SJSA1 (cell line): ENCODE measurements at regions not wholly inside any gene's neighbourhood (a gene's known extent, or its start where the extent isn't known, plus 50 kb on each side); places are given as distances from the start of the nearest gene placed in this dataset.

Experiments
- DNase-seq, 2 experiments: peaks; one replicate each; pipeline ENCODE4 v3.0.0-alpha.2; 2015 to 2020; ENCODE audit warnings: low spot score in 2 of 2, low read depth in 1 of 2
- H3K27ac ChIP-seq: fragments of 250-450 bp; sonication (Bioruptor Pico); 2 replicates; pipeline ENCODE4 v1.5.1; 2020; ENCODE audit warnings: mild to moderate bottlenecking, moderate library complexity
- H3K27me3 ChIP-seq: fragments of 250-450 bp; sonication (Bioruptor Pico); replicated peaks from 2 replicates; pipeline ENCODE4 v1.5.1; 2020; ENCODE audit warnings: mild to moderate bottlenecking, moderate library complexity
- H3K36me3 ChIP-seq: fragments of 250-450 bp; sonication (Bioruptor Pico); 2 replicates; pipeline ENCODE4 v1.5.1; 2020; ENCODE audit warnings: mild to moderate bottlenecking
- H3K4me1 ChIP-seq: fragments of 250-450 bp; sonication (Bioruptor Pico); replicated peaks from 2 replicates; pipeline ENCODE4 v1.6.1; 2021; ENCODE audit warnings: mild to moderate bottlenecking
- H3K4me3 ChIP-seq: fragments of 250-450 bp; sonication (Bioruptor Pico); 2 replicates; pipeline ENCODE4 v1.5.1; 2020; ENCODE audit warnings: mild to moderate bottlenecking
- H3K9me3 ChIP-seq: fragments of 250-450 bp; sonication (Bioruptor Pico); replicated peaks from 2 replicates; pipeline ENCODE4 v1.5.1; 2020; ENCODE audit warnings: mild to moderate bottlenecking

DNA sequence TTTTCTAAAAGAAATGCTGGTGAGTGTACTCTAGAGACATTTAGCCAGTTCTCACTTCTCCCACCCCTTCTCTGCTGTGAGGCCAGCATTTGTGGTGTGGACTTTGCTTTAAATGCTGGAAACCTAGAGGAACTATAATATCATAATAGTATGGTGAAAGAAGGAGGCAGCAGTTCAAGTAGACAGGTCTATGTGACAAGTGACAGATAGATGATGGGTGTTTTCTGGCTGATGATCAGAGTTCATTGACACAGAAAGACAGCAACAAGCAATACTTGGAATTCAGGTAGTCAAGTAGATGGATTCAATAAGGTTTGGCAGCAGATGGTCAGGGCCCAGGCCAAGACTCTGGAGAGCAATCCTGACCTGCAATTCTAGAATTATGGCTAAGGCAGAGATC, 317.5 kb downstream of the PCDH7 start:
- no peaks in the 10 kb centered on the region for H3K36me3 ChIP-seq
- H3K9me3 ChIP-seq: no peaks in the 10 kb centered on the region
- H3K27ac ChIP-seq: no peak overlapping the region
- DNase-seq: no peak
- no peaks in the 10 kb centered on the region for H3K4me1 ChIP-seq
- no peak overlapping the region for H3K4me3 ChIP-seq
- no peaks in the 10 kb centered on the region for H3K27me3 ChIP-seq

GRCh38 chr4:31039382-31039781, 319.2 kb downstream of the PCDH7 start:
- H3K27me3 ChIP-seq: no peaks in the 10 kb centered on the region

GRCh38 chr4:31040106-31040505, 319.9 kb downstream of the PCDH7 start:
- Histone ChIP-seq H3K9me3 (no peaks in the 10 kb centered on the region), H3K4me1 (no peaks in the 10 kb centered on the region), H3K27me3 (no peaks in the 10 kb centered on the region), H3K4me3 (no peak overlapping the region), H3K27ac (no peak overlapping the region), H3K36me3 (no peaks in the 10 kb centered on the region)
- DNase-seq: no peak

More at GRCh38 chr4:31039382-31039781, 319.2 kb downstream of the PCDH7 start:
- no peak overlapping the region for H3K4me3 ChIP-seq
- no peak overlapping the region for H3K27ac ChIP-seq
- H3K4me1 ChIP-seq: no peaks in the 10 kb centered on the region
- H3K36me3 ChIP-seq: no peaks in the 10 kb centered on the region
- H3K9me3 ChIP-seq: no peaks in the 10 kb centered on the region
- no peak for DNase-seq

DNA sequence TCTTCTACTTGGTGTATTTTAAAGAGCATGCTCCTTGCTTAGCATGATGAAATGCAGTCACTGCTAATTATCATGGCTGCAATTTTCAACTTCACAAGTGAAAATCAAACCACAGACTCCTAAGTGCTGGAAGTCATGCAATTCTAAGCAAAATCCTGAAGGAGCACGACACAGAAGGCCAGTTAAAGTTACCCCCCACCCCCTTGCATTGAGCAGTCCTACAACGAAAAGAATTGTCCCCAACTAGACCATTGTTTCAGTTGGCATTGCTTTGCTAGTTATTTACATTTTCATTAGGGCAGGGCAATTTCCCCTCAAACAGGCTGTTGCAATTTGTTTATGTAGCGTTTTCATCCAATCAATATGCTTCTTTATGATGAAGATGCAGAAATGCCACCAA, 321.2 kb downstream of the PCDH7 start:
- no peaks in the 10 kb centered on the region for H3K9me3 ChIP-seq
- H3K36me3 ChIP-seq: no peaks in the 10 kb centered on the region
- DNase-seq: no peak
- no peak overlapping the region for H3K27ac ChIP-seq
- no peaks in the 10 kb centered on the region for H3K27me3 ChIP-seq
- no peak overlapping the region for H3K4me3 ChIP-seq
- no peaks in the 10 kb centered on the region for H3K4me1 ChIP-seq

GRCh38 chr4:31041853-31042252, 321.7 kb downstream of the PCDH7 start:
- Histone ChIP-seq H3K36me3 (no peaks in the 10 kb centered on the region), H3K4me3 (no peak overlapping the region), H3K27me3 (no peaks in the 10 kb centered on the region), H3K27ac (no peak overlapping the region), H3K9me3 (no peaks in the 10 kb centered on the region), H3K4me1 (no peaks in the 10 kb centered on the region)
- no peak for DNase-seq

- Histone ChIP-seq H3K9me3 (no peaks in the 10 kb centered on the region), H3K27ac (no peak overlapping the region), H3K4me3 (no peak overlapping the region), H3K27me3 (no peaks in the 10 kb centered on the region), H3K36me3 (no peaks in the 10 kb centered on the region), H3K4me1 (no peaks in the 10 kb centered on the region)
- no peak for DNase-seq
Measured at GRCh38 chr4:31043382-31044062, 323.4 kb downstream of the PCDH7 start.

DNA sequence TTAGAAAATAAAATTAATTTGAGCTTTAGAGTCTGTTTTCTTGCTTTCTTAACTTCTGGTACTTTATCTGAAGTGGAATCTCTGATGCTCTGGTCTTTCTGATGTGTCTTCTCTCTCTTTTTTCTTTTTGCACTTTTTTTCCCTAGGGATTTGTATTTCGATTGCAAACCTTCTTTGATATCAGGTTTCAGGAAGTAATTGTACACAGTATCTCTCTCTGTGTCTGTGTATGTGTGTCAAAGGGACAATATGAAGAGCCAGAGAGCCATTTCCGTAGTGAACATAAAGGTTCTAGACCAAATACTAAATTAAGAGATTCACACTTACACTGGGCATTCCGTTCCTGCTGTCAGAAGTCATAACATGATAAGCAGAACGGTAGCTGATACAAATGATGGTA, 325.0 kb downstream of the PCDH7 start:
- Histone ChIP-seq H3K9me3 (no peaks in the 10 kb centered on the region), H3K27me3 (no peaks in the 10 kb centered on the region), H3K4me3 (no peak overlapping the region), H3K4me1 (no peaks in the 10 kb centered on the region), H3K36me3 (no peaks in the 10 kb centered on the region), H3K27ac (no peak overlapping the region)
- DNase-seq: no peak

DNA sequence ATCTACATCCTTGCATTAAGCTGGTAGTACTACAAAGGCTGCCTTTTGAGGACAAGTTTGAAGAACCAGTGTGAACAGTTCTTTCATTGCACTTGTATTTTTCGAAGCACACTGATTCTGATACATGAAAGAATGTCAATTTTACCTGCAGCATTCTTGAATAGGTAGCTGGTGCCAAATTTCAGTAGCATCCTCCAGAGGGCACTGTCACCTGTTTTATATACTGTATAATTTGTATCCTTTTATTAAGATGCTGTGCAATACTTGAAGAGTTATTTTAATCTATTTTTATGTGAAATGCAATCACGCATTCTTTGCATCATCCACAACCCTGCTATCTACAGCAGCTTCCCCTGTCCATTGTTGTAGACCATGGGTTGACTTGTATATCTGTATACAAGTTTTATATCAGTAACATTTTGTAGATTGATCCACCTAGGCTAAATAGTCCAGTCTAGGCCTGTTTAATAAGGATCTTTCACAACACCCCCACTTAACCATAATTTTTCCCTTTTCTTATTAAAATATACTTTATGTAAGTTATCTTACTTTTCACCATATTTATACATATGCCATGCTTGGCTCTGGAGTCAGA, 325.7 kb downstream of the PCDH7 start:
- H3K27me3 ChIP-seq: no peaks in the 10 kb centered on the region
- H3K27ac ChIP-seq: no peak overlapping the region
- no peaks in the 10 kb centered on the region for H3K4me1 ChIP-seq
- H3K9me3 ChIP-seq: no peaks in the 10 kb centered on the region
- DNase-seq: peak in 1 of 2 experiments; percentile 11
- H3K4me3 ChIP-seq: no peak overlapping the region
- no peaks in the 10 kb centered on the region for H3K36me3 ChIP-seq

DNA sequence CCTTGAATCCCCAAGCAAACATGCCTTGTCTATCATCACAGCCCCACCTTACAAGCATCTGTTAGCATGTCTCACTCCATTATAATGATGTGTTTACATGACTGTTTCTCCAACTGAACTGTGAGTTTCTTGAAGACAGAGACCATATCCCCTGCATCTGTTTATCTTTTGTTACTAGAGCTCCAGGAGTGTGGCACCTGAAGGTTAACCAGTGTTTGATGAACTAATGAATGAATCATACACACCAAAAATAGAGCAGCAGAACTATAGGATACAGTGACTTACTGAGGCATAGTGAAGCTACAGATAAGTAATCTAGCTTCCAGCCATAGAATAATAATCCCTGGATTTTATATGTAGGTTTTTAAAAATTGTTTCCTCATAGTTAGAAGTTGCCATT, 331.0 kb downstream of the PCDH7 start:
- H3K4me3 ChIP-seq: no peak overlapping the region
- no peaks in the 10 kb centered on the region for H3K36me3 ChIP-seq
- H3K4me1 ChIP-seq: no peaks in the 10 kb centered on the region
- DNase-seq: no peak
- no peak overlapping the region for H3K27ac ChIP-seq
- H3K27me3 ChIP-seq: no peaks in the 10 kb centered on the region
- H3K9me3 ChIP-seq: no peaks in the 10 kb centered on the region

DNA sequence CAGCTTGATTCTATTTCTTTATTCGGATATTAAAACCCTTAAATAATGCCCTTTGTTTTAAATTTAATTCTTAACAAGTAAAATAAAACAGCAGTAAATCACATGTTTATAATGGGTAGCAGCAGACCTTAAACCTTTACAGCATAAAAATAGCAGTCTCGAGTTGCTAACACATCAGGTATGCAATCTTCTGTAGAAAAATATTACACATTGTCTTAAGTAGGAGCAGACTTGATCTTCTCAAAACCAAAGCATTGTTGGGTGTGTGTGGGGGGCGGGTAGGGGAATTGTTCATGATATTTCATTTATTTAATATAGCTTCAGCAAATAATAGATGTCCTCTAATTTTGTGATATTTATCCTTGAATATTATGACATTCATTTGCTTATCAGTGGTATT, 331.4 kb downstream of the PCDH7 start:
- Histone ChIP-seq H3K27me3 (no peaks in the 10 kb centered on the region), H3K4me1 (no peaks in the 10 kb centered on the region), H3K4me3 (no peak overlapping the region), H3K9me3 (no peaks in the 10 kb centered on the region), H3K27ac (no peak overlapping the region), H3K36me3 (no peaks in the 10 kb centered on the region)
- DNase-seq: no peak

- H3K9me3 ChIP-seq: no peaks in the 10 kb centered on the region
- DNase-seq: no peak
- no peak overlapping the region for H3K27ac ChIP-seq
- H3K4me1 ChIP-seq: no peaks in the 10 kb centered on the region
- H3K4me3 ChIP-seq: no peak overlapping the region
- no peaks in the 10 kb centered on the region for H3K36me3 ChIP-seq
- no peaks in the 10 kb centered on the region for H3K27me3 ChIP-seq
Measured at GRCh38 chr4:31052519-31052918, 332.4 kb downstream of the PCDH7 start.

DNA sequence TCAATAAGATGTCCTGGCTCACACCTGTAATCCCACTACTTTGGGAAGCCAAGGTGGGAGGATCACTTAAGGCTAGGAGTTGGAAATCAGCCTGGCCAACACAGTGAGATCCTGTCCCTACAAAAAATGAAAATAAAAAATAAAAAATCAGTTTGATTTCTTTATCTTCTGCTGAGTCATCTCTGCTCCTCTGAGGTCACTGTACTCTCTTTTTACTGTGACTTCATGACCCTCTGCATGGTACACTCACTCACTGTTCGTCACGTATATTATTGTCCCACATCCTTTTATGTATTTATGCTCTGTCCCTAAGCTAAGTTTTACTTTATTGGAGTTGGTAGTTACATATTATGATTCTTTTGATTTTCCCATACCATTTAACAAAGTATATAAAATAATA, 333.3 kb downstream of the PCDH7 start:
- no peak overlapping the region for H3K4me3 ChIP-seq
- no peaks in the 10 kb centered on the region for H3K9me3 ChIP-seq
- H3K4me1 ChIP-seq: no peaks in the 10 kb centered on the region
- DNase-seq: no peak
- H3K27ac ChIP-seq: no peak overlapping the region
- no peaks in the 10 kb centered on the region for H3K27me3 ChIP-seq
- no peaks in the 10 kb centered on the region for H3K36me3 ChIP-seq

DNA sequence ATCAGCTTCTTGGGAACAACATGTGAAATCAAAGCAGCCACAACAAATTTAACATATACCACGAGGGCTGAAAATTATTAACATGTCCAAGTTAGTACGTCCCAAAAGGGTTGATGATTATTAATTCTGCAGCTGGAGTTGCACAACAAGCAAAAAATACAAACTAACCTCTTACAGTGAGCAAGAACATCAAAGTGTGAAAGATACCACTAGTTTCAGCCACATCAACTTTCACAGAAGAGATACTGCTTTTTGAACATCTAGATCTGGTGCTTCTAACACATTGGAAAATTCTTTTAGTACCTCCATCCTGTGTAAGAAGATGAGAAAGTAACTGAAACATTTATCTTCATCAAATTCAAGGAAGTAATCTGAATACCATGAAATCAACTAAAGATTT, 334.1 kb downstream of the PCDH7 start:
- no peak for DNase-seq
- no peak overlapping the region for H3K4me3 ChIP-seq
- H3K9me3 ChIP-seq: no peaks in the 10 kb centered on the region
- no peak overlapping the region for H3K27ac ChIP-seq
- H3K27me3 ChIP-seq: no peaks in the 10 kb centered on the region
- H3K4me1 ChIP-seq: no peaks in the 10 kb centered on the region
- H3K36me3 ChIP-seq: no peaks in the 10 kb centered on the region

GRCh38 chr4:31058656-31059055, 338.5 kb downstream of the PCDH7 start:
- H3K27ac ChIP-seq: no peak overlapping the region
- no peak for DNase-seq
- H3K36me3 ChIP-seq: no peaks in the 10 kb centered on the region
- no peaks in the 10 kb centered on the region for H3K27me3 ChIP-seq
- no peak overlapping the region for H3K4me3 ChIP-seq
- H3K4me1 ChIP-seq: no peaks in the 10 kb centered on the region
- no peaks in the 10 kb centered on the region for H3K9me3 ChIP-seq
